ENCODE measurements at regions not wholly inside any gene's neighbourhood (a gene's known extent, or its start where the extent isn't known, plus 50 kb on each side); places are given as distances from the start of the nearest gene placed in this dataset.

- no peaks in the 10 kb centered on the region for H3K9me3 ChIP-seq (ENCODE audit: severe bottlenecking)
- H3K27me3 ChIP-seq (ENCODE audit: insufficient read depth, low read depth, severe bottlenecking), result no peaks in the 10 kb centered on the region
- DNase-seq, result no peak
- H3K27ac ChIP-seq, result no peak overlapping the region
- no peak for TF ChIP-seq CTCF (IDR thresholded peaks at IDR 0.05; ENCODE audit: low read depth, low read length)
- H3K36me3 ChIP-seq, result no peaks in the 10 kb centered on the region
- no peak overlapping the region for H3K4me3 ChIP-seq (ENCODE audit: low read depth, low read length)
Measured at GRCh38 chr10:36636285-36636839, 489.0 kb upstream of the ANKRD30A start.

- no peak for TF ChIP-seq CTCF (IDR thresholded peaks at IDR 0.05; ENCODE audit: low read depth, low read length)
- Histone ChIP-seq H3K9me3 (ENCODE audit: severe bottlenecking) (no peaks in the 10 kb centered on the region), H3K4me3 (ENCODE audit: low read depth, low read length) (no peak overlapping the region), H3K27ac (no peak overlapping the region), H3K36me3 (no peaks in the 10 kb centered on the region), H3K27me3 (ENCODE audit: insufficient read depth, low read depth, severe bottlenecking) (no peaks in the 10 kb centered on the region)
- DNase-seq, result no peak
Measured at GRCh38 chr10:36634916-36635315, 490.5 kb upstream of the ANKRD30A start.

GRCh38 chr10:36630267-36630666 is 495.1 kb upstream of the ANKRD30A start:
- H3K4me3 ChIP-seq (ENCODE audit: low read depth, low read length), result no peak overlapping the region
- H3K27me3 ChIP-seq (ENCODE audit: insufficient read depth, low read depth, severe bottlenecking), result no peaks in the 10 kb centered on the region
- no peak for TF ChIP-seq CTCF (IDR thresholded peaks at IDR 0.05; ENCODE audit: low read depth, low read length)
- no peaks in the 10 kb centered on the region for H3K9me3 ChIP-seq (ENCODE audit: severe bottlenecking)
- H3K36me3 ChIP-seq, result no peaks in the 10 kb centered on the region
- H3K27ac ChIP-seq, result no peak overlapping the region
- no peak for DNase-seq

GRCh38 chr10:36629476-36629875 is 495.9 kb upstream of the ANKRD30A start:
- no peaks in the 10 kb centered on the region for H3K36me3 ChIP-seq
- no peak overlapping the region for H3K27ac ChIP-seq
- H3K9me3 ChIP-seq (ENCODE audit: severe bottlenecking), result no peaks in the 10 kb centered on the region
- TF ChIP-seq CTCF (IDR thresholded peaks at IDR 0.05; ENCODE audit: low read depth, low read length), result no peak
- DNase-seq, result no peak
- no peak overlapping the region for H3K4me3 ChIP-seq (ENCODE audit: low read depth, low read length)
- H3K27me3 ChIP-seq (ENCODE audit: insufficient read depth, low read depth, severe bottlenecking), result no peaks in the 10 kb centered on the region

- Histone ChIP-seq H3K4me3 (ENCODE audit: low read depth, low read length) (no peak overlapping the region), H3K27me3 (ENCODE audit: insufficient read depth, low read depth, severe bottlenecking) (no peaks in the 10 kb centered on the region), H3K9me3 (ENCODE audit: severe bottlenecking) (peaks cover 12% of the 10 kb centered on the region), H3K36me3 (no peaks in the 10 kb centered on the region), H3K27ac (no peak overlapping the region)
- no peak for DNase-seq
- TF ChIP-seq CTCF (IDR thresholded peaks at IDR 0.05; ENCODE audit: low read depth, low read length), result no peak
Measured at GRCh38 chr10:36624551-36625100, 500.8 kb upstream of the ANKRD30A start.

GRCh38 chr10:36621346-36621745 is 504.1 kb upstream of the ANKRD30A start:
- H3K27ac ChIP-seq, result no peak overlapping the region
- TF ChIP-seq CTCF (IDR thresholded peaks at IDR 0.05; ENCODE audit: low read depth, low read length), result no peak
- peaks cover 12% of the 10 kb centered on the region for H3K9me3 ChIP-seq (ENCODE audit: severe bottlenecking)
- no peaks in the 10 kb centered on the region for H3K27me3 ChIP-seq (ENCODE audit: insufficient read depth, low read depth, severe bottlenecking)
- DNase-seq, result no peak
- no peak overlapping the region for H3K4me3 ChIP-seq (ENCODE audit: low read depth, low read length)
- H3K36me3 ChIP-seq, result no peaks in the 10 kb centered on the region
